T-helper 2 cell (primary cell): ENCODE measurements at regions not wholly inside any gene's neighbourhood (a gene's known extent, or its start where the extent isn't known, plus 50 kb on each side); places are given as distances from the start of the nearest gene placed in this dataset.

ENCODE experiments used
- DNase-seq, 5 experiments: peaks; one replicate each; pipeline versions ENCODE4 v3.0.0 to v3.0.0-alpha.2; 2012 to 2022

- no peak for DNase-seq
These were observed 671.1 kb downstream of the TBL1XR1 start for GRCh38 chr3:176526225-176526624.

DNA sequence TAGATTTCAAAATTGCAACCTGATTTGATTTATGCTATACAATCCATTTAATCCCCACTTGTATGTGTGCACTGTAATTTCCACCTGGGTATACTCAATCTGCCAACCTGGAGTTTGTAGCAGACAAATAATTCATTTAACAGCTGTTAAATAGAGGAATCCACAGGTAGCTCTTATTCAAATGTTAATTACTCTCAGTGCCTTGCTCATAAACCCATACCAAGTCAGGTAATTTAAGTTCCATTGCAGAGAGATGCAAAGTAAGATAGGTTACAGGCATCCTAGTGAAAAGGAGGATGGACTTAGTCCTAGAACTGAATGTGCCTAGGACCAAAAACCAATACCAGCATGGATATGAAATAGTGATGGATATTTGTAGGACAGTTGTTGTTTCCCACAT lies 674.2 kb downstream of the TBL1XR1 start:
- no peak for DNase-seq

- peak in 1 of 5 experiments; percentile 2 for DNase-seq
These were observed 674.8 kb downstream of the TBL1XR1 start for GRCh38 chr3:176522436-176522835.

GRCh38 chr3:176521531-176522175 lies 675.6 kb downstream of the TBL1XR1 start:
- DNase-seq = no peak

- peak in 1 of 5 experiments; percentile 19 for DNase-seq
These were observed 683.0 kb downstream of the TBL1XR1 start for GRCh38 chr3:176514297-176514696.

GRCh38 chr3:176513604-176514003 lies 683.7 kb downstream of the TBL1XR1 start:
- peak in 1 of 5 experiments; percentile 29 for DNase-seq

DNA sequence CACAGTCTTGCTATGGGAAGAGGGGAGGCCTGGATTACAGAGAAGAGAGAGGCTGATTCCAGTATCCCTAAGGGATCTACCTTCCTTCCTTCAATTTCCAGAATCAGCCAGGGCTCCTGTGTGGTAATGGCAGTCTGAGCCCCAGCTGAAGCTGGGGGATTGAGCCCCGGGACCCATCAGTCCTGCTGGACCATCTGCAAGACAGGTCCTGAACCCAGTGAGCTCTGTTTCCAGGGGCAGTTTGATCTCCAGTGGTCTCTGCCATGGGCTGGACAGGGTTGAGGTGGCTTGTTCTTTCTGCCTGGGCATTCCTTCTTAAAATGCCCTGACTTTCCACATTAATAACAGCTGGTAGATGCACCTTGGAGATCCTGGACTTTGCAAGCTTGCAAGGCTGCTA lies 685.2 kb downstream of the TBL1XR1 start:
- no peak for DNase-seq

GRCh38 chr3:176510097-176510496 lies 687.2 kb downstream of the TBL1XR1 start:
- no peak for DNase-seq

- DNase-seq = no peak
These were observed 691.2 kb downstream of the TBL1XR1 start for GRCh38 chr3:176505878-176506621.

DNA sequence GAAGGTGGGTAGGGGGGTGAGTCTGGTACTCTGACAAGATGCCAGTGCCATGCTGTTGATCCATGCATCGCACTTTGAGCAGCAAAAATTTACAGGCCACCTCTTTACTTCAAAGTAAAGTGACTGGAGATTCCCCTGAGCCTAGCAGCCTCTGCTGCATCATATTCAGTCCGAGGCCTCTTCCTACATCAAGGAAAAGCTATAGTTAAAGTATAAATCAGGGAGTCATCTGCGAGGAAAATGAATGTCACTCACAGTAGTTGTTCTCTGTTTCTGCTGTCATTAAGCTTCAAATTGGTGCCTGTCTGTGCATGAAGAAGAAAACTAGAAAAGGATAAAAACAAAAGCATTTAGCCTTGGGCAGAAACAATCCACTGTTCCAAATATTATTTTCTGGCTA lies 706.2 kb downstream of the TBL1XR1 start:
- DNase-seq = no peak

GRCh38 chr3:176490357-176490756 lies 706.9 kb downstream of the TBL1XR1 start:
- DNase-seq = no peak

DNA sequence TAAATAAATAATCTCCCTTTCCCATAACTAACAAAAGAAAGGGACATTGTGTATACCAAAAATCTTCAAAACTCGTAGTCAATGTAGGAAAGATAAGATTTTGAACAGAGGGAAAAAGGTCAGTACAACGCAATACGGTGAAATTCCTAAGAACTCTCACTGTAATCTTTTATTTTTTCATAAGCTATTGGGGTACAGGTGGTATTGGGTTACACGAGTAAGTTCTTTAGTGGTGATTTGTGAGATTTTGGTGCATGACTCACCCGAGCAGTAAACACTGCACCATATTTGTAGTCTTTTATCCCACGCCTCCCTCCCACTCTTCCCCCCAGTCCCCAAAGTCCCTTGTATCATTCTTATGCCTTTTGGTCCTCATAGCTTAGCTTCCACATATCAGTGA lies 718.0 kb downstream of the TBL1XR1 start:
- DNase-seq = no peak

- no peak for DNase-seq
These were observed 727.5 kb downstream of the TBL1XR1 start for GRCh38 chr3:176469694-176470205.

DNA sequence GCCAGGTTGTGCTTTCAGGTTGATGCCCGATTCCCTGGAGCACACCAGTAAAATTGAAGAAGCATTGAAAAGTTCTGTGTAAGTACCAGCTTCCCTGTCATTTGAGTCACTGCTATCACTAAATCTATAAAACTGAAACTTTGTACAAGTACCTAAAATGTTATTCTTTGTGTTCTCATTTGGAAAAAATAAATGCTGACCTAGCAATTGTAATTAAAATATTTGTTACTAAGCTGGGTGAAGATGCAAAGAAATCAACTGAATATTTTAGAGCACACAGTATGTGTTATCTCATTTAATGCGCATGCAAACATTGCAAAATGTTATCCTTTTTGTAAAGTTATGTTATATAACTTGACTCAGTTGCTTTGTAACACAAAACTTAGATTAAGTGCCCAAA lies 733.7 kb downstream of the TBL1XR1 start:
- DNase-seq = no peak

DNA sequence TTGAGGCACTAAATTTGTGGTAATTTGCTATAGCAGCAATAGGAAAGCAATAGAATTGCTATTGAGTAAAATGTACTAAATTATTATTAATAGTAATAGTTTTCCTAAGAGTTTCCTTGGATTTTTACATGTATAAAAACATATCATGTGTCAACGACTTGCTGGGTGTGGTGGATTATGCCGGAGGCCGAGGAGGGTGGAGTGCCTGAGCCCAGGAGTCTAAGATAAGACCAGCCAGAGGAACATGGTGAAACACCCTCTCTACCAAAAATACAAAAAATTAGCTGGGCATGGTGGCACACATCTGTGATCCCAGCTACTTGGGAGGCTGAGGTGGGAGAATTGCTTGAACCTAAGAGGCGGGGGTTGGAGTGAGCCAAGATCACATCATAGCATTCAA lies 749.9 kb downstream of the TBL1XR1 start:
- DNase-seq = no peak

- DNase-seq = no peak
These were observed 755.0 kb downstream of the TBL1XR1 start for GRCh38 chr3:176442326-176442725.

- DNase-seq = no peak
These were observed 757.6 kb downstream of the TBL1XR1 start for GRCh38 chr3:176439729-176440128.

- DNase-seq = no peak
These were observed 765.3 kb downstream of the TBL1XR1 start for GRCh38 chr3:176431991-176432390.

DNA sequence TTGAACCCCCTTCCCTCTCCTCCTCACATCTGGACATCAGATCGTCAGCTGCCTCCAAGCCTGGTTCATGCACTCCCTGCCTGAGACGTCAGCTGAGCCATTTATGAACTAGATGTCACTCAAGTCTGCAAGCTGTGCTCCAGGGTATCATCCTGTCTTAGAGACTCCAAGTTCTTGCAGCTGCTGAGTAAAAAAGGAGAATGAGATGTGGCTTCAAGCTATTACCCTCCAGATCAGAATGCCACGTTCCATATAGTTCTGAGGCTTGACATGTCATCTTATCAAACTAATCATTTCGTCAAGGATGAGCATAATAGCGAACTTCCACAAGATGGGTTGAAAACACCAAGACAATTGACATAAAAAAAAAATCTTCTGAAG lies 766.3 kb downstream of the TBL1XR1 start:
- no peak for DNase-seq

DNA sequence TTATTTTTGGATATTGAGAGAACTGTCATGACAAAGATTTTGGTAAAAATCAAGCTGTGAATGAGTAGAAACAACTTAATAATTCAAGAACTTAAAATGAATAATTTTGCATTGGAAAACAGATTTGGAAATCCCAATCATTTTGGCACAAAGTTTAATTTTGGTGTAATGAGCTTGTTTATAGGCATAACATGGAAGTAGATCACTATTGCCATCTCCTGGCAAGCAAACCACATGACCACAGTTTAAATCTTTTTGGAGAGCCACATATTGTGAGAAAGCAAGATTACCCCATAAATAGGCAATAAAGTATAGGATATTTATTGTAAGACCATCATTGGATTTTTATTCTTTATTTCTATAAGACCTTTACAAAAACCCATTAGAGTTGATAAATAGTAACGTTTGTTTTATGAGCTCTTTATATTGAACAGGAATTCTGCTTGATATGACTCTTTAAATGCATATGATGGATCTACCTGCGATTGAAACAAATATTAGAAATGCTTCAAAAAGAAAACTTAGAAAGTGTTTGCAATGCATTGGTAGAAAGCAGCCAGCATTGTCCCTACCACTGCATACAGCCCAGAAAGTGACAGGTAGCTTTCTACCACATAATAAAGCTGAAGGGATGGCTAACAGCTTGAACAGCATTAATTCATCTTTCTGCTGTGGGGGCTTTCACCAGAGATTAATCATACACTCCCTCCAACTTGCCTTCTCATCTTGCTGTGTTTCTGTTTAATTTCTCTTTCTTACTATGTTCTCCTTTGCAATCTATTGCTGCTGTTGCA lies 766.8 kb downstream of the TBL1XR1 start:
- peak in 1 of 5 experiments; percentile 2 for DNase-seq

GRCh38 chr3:176428552-176428951 lies 768.7 kb downstream of the TBL1XR1 start:
- no peak for DNase-seq

DNA sequence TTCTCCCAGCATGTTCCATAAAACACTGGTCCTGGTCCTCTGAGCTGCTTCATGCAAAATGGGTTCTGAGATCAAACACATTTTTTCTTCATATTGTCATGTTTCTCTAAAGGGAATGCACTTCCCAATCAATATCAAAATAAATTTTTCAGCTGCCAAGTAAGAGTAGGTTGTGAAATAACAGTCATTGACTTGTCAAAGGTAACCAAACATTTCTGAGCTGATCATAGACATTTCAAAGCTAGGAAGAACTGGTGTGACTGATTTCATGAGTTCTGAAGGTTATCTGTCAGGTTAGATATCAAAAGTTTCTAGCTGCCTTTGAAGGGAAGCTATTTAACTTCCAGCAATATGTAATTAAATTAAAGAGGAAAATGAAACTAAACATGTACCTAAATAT lies 770.9 kb downstream of the TBL1XR1 start:
- DNase-seq = no peak

DNA sequence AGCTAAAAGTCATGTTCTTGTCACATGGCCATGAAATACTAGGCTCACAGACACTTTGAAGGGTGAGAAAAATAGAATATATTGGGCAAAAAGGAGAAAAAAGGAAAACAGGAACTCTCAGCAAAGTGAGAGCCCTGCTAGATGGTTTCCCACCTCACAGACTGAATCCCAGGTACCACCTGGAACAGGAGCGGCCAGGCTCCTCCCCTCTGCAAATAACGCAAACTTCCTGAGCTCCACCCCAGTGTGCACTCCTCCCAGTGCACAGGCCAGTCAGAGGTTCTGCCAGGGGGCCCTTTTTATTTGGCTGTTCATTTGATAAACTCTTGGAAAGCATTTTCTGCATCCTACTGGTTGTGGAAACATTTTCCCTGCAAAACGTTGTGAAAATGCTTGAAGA lies 780.4 kb downstream of the TBL1XR1 start:
- no peak for DNase-seq
